ENCODE measurements at regions not wholly inside any gene's neighbourhood (a gene's known extent, or its start where the extent isn't known, plus 50 kb on each side); places are given as distances from the start of the nearest gene placed in this dataset.
A peak's percentile ranks its signal among the peaks of the same experiment; 100 is the strongest.
"Not testable (repeated sequence)": the region's sequence is repeated elsewhere in the genome, so short reads cannot be mapped to it uniquely, and the experiment has no call there.

- no peak for DNase-seq
These were observed 416.8 kb downstream of the TMEM38B start for GRCh38 chr9:106111039-106111730.

- no peak for DNase-seq
These were observed 418.6 kb downstream of the TMEM38B start for GRCh38 chr9:106112935-106113334.

- no peak for DNase-seq
These were observed 424.8 kb downstream of the TMEM38B start for GRCh38 chr9:106119176-106119575.

- no peak for DNase-seq
These were observed 425.7 kb downstream of the TMEM38B start for GRCh38 chr9:106120071-106120470.

- no peak for DNase-seq
These were observed 433.4 kb downstream of the TMEM38B start for GRCh38 chr9:106127776-106128175.

- no peak for DNase-seq
These were observed 436.0 kb downstream of the TMEM38B start for GRCh38 chr9:106130374-106130773.

- no peak for DNase-seq
These were observed 449.4 kb downstream of the TMEM38B start for GRCh38 chr9:106143781-106144180.

- no peak for DNase-seq
These were observed 451.9 kb downstream of the TMEM38B start for GRCh38 chr9:106146066-106146840.

GRCh38 chr9:106146886-106147285 lies 452.5 kb downstream of the TMEM38B start:
- DNase-seq = no peak

- DNase-seq = no peak
These were observed 455.6 kb downstream of the TMEM38B start for GRCh38 chr9:106149956-106150355.

GRCh38 chr9:106156465-106156864 lies 462.1 kb downstream of the TMEM38B start:
- no peak for DNase-seq

- no peak for DNase-seq
These were observed 477.9 kb downstream of the TMEM38B start for GRCh38 chr9:106172265-106172664.

GRCh38 chr9:106174346-106174745 lies 480.0 kb downstream of the TMEM38B start:
- DNase-seq = no peak

GRCh38 chr9:106177216-106177615 lies 482.9 kb downstream of the TMEM38B start:
- DNase-seq = peak in 1 of 14 donors; percentile 0

GRCh38 chr9:106179191-106179590 lies 484.9 kb downstream of the TMEM38B start:
- no peak for DNase-seq

GRCh38 chr9:106203815-106204516 lies 509.6 kb downstream of the TMEM38B start:
- not testable (repeated sequence) for DNase-seq

- DNase-seq = no peak
These were observed 513.0 kb downstream of the TMEM38B start for GRCh38 chr9:106207298-106207697.

GRCh38 chr9:106218427-106218826 lies 524.1 kb downstream of the TMEM38B start:
- no peak for DNase-seq

GRCh38 chr9:106218854-106219253 lies 524.5 kb downstream of the TMEM38B start:
- DNase-seq = no peak

GRCh38 chr9:106220415-106220814 lies 526.1 kb downstream of the TMEM38B start:
- DNase-seq = no peak

- DNase-seq = peak in 6 of 14 donors; percentile 3 to 33 (median 10)
These were observed 534.5 kb downstream of the TMEM38B start for GRCh38 chr9:106228861-106229260.

GRCh38 chr9:106233116-106233515 lies 538.8 kb downstream of the TMEM38B start:
- DNase-seq = no peak

- DNase-seq = not testable (repeated sequence)
These were observed 566.6 kb downstream of the TMEM38B start for GRCh38 chr9:106260908-106261307.
